Fibroblast of lung (primary cell): ENCODE measurements at regions not wholly inside any gene's neighbourhood (a gene's known extent, or its start where the extent isn't known, plus 50 kb on each side); places are given as distances from the start of the nearest gene placed in this dataset.

Experiments used
- DNase-seq, 2 donors: peaks; one replicate each; pipeline versions ENCODE4 v3.0.0 to v3.0.0-alpha.2; 2010; ENCODE audit warnings: low read depth in 2 of 2
- H2AFZ ChIP-seq: 2 replicates; pipeline ENCODE4 v1.5.1; 2012; ENCODE audit warnings: low read length, control low read depth, inconsistent platforms
- H3K27ac ChIP-seq: 2 replicates; pipeline ENCODE4 v1.5.1; 2011; ENCODE audit warnings: low read length, control low read depth; ENCODE audit not compliant: insufficient read depth
- H3K27me3 ChIP-seq: 2 replicates; pipeline ENCODE4 v1.5.1; 2011; ENCODE audit warnings: mild to moderate bottlenecking, low read length; ENCODE audit not compliant: control insufficient read depth, insufficient read depth
- H3K36me3 ChIP-seq: 2 replicates; pipeline ENCODE4 v1.5.1; 2011; ENCODE audit warnings: low read length; ENCODE audit not compliant: control insufficient read depth, insufficient read depth
- H3K4me1 ChIP-seq: 2 replicates; pipeline ENCODE4 v1.5.1; 2011; ENCODE audit warnings: low read length; ENCODE audit not compliant: control insufficient read depth, insufficient read depth; ENCODE audit errors: extremely low read depth
- H3K4me2 ChIP-seq: 2 replicates; pipeline ENCODE4 v1.5.1; 2011; ENCODE audit warnings: low read length, control low read depth; ENCODE audit not compliant: insufficient read depth; ENCODE audit errors: extremely low read depth
- H3K4me3 ChIP-seq, 4 experiments: fragments of 200-600 bp in 1 of 4; sonication (generic) in 1 of 4; replicated peaks in 1 of 4; 2 replicates each; pipeline ENCODE4 v1.5.1; 2011 to 2016; ENCODE audit warnings: low read length in 4 of 4, low read depth in 3 of 4, mild to moderate bottlenecking in 3 of 4, control low read depth in 2 of 4, inconsistent platforms in 1 of 4, mixed read lengths in 1 of 4; ENCODE audit not compliant: insufficient read depth in 1 of 4; ENCODE audit errors: control extremely low read depth in 1 of 4
- H3K79me2 ChIP-seq: 2 replicates; pipeline ENCODE4 v1.5.1; 2012; ENCODE audit warnings: mild to moderate bottlenecking, low read length, inconsistent platforms; ENCODE audit not compliant: control insufficient read depth, insufficient read depth
- H3K9ac ChIP-seq: 2 replicates; pipeline ENCODE4 v1.5.1; 2011; ENCODE audit warnings: mild to moderate bottlenecking, low read length, control low read depth; ENCODE audit not compliant: insufficient read depth
- H3K9me3 ChIP-seq: 2 replicates; pipeline ENCODE4 v1.5.1; 2012; ENCODE audit warnings: low read depth, low read length; ENCODE audit not compliant: control insufficient read depth, insufficient read depth
- H4K20me1 ChIP-seq: 2 replicates; pipeline ENCODE4 v1.5.1; 2011; ENCODE audit warnings: low read length; ENCODE audit not compliant: control insufficient read depth, insufficient read depth; ENCODE audit errors: extremely low read depth
- EZH2 ChIP-seq: IDR thresholded peaks from 2 replicates; pipeline ENCODE4 v1.5.1; 2012; ENCODE audit warnings: low read length, control low read depth, mild to moderate bottlenecking; ENCODE audit errors: missing control alignments
- TF ChIP-seq, protein P1 (sequence below), 2 donors: IDR thresholded peaks in 1 of 2; conservative IDR thresholded peaks in 1 of 2; 1 replicate in 1 of 2; 2 replicates in 1 of 2; pipeline ENCODE4 v1.5.1; 2011 to 2012; ENCODE audit warnings: low read length in 2 of 2, control low read depth in 1 of 2, inconsistent platforms in 1 of 2, low read depth in 1 of 2, mild to moderate bottlenecking in 1 of 2

GRCh38 chr6:155678361-155678760, 222.7 kb upstream of the NOX3 start:
- Histone ChIP-seq H3K4me3 (no peak overlapping the region), H3K79me2 (no peaks in the 10 kb centered on the region), H3K4me1 (no peaks in the 10 kb centered on the region), H3K36me3 (no peaks in the 10 kb centered on the region), H3K27ac (no peak overlapping the region), H4K20me1 (no peaks in the 10 kb centered on the region), H3K4me2 (no peak overlapping the region), H3K9ac (no peak overlapping the region), H3K27me3 (no peaks in the 10 kb centered on the region), H3K9me3 (no peaks in the 10 kb centered on the region), H2AFZ (no peak overlapping the region)
- TF ChIP-seq, protein P1, sequence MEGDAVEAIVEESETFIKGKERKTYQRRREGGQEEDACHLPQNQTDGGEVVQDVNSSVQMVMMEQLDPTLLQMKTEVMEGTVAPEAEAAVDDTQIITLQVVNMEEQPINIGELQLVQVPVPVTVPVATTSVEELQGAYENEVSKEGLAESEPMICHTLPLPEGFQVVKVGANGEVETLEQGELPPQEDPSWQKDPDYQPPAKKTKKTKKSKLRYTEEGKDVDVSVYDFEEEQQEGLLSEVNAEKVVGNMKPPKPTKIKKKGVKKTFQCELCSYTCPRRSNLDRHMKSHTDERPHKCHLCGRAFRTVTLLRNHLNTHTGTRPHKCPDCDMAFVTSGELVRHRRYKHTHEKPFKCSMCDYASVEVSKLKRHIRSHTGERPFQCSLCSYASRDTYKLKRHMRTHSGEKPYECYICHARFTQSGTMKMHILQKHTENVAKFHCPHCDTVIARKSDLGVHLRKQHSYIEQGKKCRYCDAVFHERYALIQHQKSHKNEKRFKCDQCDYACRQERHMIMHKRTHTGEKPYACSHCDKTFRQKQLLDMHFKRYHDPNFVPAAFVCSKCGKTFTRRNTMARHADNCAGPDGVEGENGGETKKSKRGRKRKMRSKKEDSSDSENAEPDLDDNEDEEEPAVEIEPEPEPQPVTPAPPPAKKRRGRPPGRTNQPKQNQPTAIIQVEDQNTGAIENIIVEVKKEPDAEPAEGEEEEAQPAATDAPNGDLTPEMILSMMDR (conservative IDR thresholded peaks at IDR 0.05 in 1 of 2, IDR thresholded peaks at IDR 0.05 in 1 of 2; ENCODE audit: low read depth in 1 of 2, low read length in 2 of 2): no peak
- TF ChIP-seq EZH2: no peak
- DNase-seq: peak; percentile 43 to 76

DNA sequence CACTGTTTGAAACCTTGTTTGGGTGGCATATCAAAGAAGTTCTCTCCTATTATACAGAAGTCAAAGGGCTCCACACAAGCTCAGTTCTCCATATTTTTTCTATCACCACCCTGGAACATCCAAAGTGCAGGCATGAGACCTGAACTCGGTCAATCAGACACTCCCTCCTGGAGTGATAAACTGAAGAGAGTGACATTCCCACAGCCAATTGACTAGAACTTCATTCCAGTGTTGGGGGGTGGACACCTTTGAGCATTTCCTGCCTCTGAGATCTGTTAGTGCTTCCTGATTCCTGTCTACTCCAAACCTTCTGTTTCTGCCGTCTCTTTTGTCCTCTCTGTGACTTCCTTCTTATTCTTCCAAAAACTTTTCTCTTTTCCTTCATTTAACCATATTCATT, 220.7 kb upstream of the NOX3 start:
- TF ChIP-seq EZH2: no peak
- TF ChIP-seq, protein P1 (conservative IDR thresholded peaks at IDR 0.05 in 1 of 2, IDR thresholded peaks at IDR 0.05 in 1 of 2; ENCODE audit: low read depth in 1 of 2, low read length in 2 of 2): no peak
- Histone ChIP-seq H3K9me3 (no peaks in the 10 kb centered on the region), H3K27me3 (no peaks in the 10 kb centered on the region), H3K79me2 (no peaks in the 10 kb centered on the region), H3K4me1 (no peaks in the 10 kb centered on the region), H2AFZ (no peak overlapping the region), H3K27ac (no peak overlapping the region), H4K20me1 (no peaks in the 10 kb centered on the region), H3K4me2 (no peak overlapping the region), H3K36me3 (no peaks in the 10 kb centered on the region), H3K9ac (no peak overlapping the region), H3K4me3 (no peak overlapping the region)
- DNase-seq: no peak

DNA sequence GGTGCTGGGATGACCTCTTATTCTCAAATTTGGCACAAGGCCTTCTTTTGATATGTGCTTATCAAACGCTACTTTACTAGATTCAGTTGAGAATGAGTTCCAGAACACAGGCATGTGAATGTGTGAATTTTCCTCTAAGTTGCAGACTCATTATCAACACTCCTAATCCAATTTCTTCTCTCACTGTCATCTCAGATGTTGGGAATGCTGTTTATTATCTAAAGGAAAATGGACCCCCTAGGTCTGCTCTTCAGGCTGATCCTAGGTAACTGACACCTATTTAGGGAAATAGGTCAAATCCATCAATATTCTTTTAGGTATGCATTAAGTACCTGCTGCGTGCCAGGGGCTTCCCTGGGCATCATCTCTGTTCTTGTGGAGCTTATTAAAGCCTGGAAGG, 215.0 kb upstream of the NOX3 start:
- no peak for DNase-seq
- Histone ChIP-seq H3K79me2 (no peaks in the 10 kb centered on the region), H3K27ac (no peak overlapping the region)

More for the DNA sequence above, 215.0 kb upstream of the NOX3 start:
- no peak for TF ChIP-seq EZH2
- TF ChIP-seq, protein P1 (conservative IDR thresholded peaks at IDR 0.05 in 1 of 2, IDR thresholded peaks at IDR 0.05 in 1 of 2; ENCODE audit: low read depth in 1 of 2, low read length in 2 of 2): no peak
- no peak overlapping the region for H3K9ac ChIP-seq
- H3K4me3 ChIP-seq: no peak overlapping the region
- H3K36me3 ChIP-seq: no peaks in the 10 kb centered on the region
- H3K27me3 ChIP-seq: no peaks in the 10 kb centered on the region
- H3K4me2 ChIP-seq: no peak overlapping the region
- no peaks in the 10 kb centered on the region for H4K20me1 ChIP-seq
- H3K9me3 ChIP-seq: no peaks in the 10 kb centered on the region
- H2AFZ ChIP-seq: no peak overlapping the region
- H3K4me1 ChIP-seq: no peaks in the 10 kb centered on the region
